ENCODE measurements at regions not wholly inside any gene's neighbourhood (a gene's known extent, or its start where the extent isn't known, plus 50 kb on each side); places are given as distances from the start of the nearest gene placed in this dataset.

GRCh38 chr4:117844594-117844993, 189.7 kb upstream of the NDST3 start:
- TF ChIP-seq CTCF (IDR thresholded peaks at IDR 0.05; ENCODE audit: insufficient read depth, low read length) (no peak), POLR2AphosphoS5 (IDR thresholded peaks at IDR 0.05; ENCODE audit: low read depth) (no peak), GABPA (IDR thresholded peaks at IDR 0.05; ENCODE audit: low read depth) (no peak), SPI1 (IDR thresholded peaks at IDR 0.05; ENCODE audit: borderline replicate concordance, low read depth) (no peak)
